HCT116 (cell line): ENCODE measurements at regions not wholly inside any gene's neighbourhood (a gene's known extent, or its start where the extent isn't known, plus 50 kb on each side); places are given as distances from the start of the nearest gene placed in this dataset.

Source experiments
- ATAC-seq: fragments of 200-7000 bp; cut with Tn5 transposase; 2 replicates; pipeline ENCODE4 v1.9.1; 2020; ENCODE audit warnings: mild to moderate bottlenecking, moderate library complexity
- BruUV-seq: library from RNA; stranded (reverse); fragments of 400-500 nt; replicated peaks from 2 replicates; lab custom pipeline; 2021; lab: Mats Ljungman, UMichigan
- CTCF ChIA-PET: fragments of 300-600 bp; sonication (Branson Sonifier 250); formaldehyde crosslinking; loops from one replicate; lab custom pipeline; 2021; ENCODE audit warnings: antibody characterized with exemption; lab: Charles Lee
- POLR2A ChIA-PET: fragments of 300-600, 350-600 bp; sonication (Branson Sonifier 250); formaldehyde crosslinking; loops from one replicate; lab custom pipeline; 2021; ENCODE audit warnings: antibody characterized with exemption; lab: Charles Lee
- RAD21 ChIA-PET, 2 experiments: fragments of 300-600 bp; sonication (Branson Sonifier 250); formaldehyde crosslinking; loops; one replicate each; lab custom pipeline; 2023; ENCODE audit warnings: low total read pairs in 2 of 2; ENCODE audit not compliant: uncharacterized antibody in 2 of 2, unreplicated experiment in 2 of 2, low non-redundant PET in 1 of 2; lab: Charles Lee
- DNase-seq: peaks from one replicate; pipeline ENCODE4 v3.0.0-alpha.2; 2010; ENCODE audit warnings: low read depth, low spot score
- H2AFZ ChIP-seq: fragments of 200-600 bp; shearing (Covaris generic), sonication (generic); 2 replicates; pipeline ENCODE4 v1.6.1; 2017; ENCODE audit warnings: low read depth, mixed run types, mixed read lengths, antibody characterized with exemption, low read length; ENCODE audit not compliant: poor library complexity, severe bottlenecking
- H3K27ac ChIP-seq: 2 replicates; pipeline ENCODE4 v1.5.1; 2012; ENCODE audit warnings: low read depth, low read length
- H3K27me3 ChIP-seq: fragments of 200-600 bp; sonication (generic); 2 replicates; pipeline ENCODE4 v1.6.1; 2016; ENCODE audit warnings: mixed run types, low read length, mixed read lengths; ENCODE audit not compliant: insufficient read depth
- H3K36me3 ChIP-seq, 2 experiments: fragments of 200-500 bp in 1 of 2; fragments of 200-600 bp in 1 of 2; sonication (Bioruptor generic) in 1 of 2; sonication (generic) in 1 of 2; 2 replicates each; pipeline versions ENCODE4 v1.5.1 to v1.6.1; 2014 to 2016; ENCODE audit warnings: low read length in 2 of 2, inconsistent platforms in 1 of 2, mixed read lengths in 1 of 2, mixed run types in 1 of 2; ENCODE audit not compliant: insufficient read depth in 2 of 2, control insufficient read depth in 1 of 2
- H3K4me1 ChIP-seq, 2 experiments: fragments of 200-600 bp in 1 of 2; sonication (generic) in 1 of 2; 2 replicates each; pipeline versions ENCODE4 v1.5.1 to v1.6.1; 2012 to 2017; ENCODE audit warnings: low read length in 2 of 2, inconsistent platforms in 1 of 2, mild to moderate bottlenecking in 1 of 2, mixed read lengths in 1 of 2, mixed run types in 1 of 2, moderate library complexity in 1 of 2; ENCODE audit not compliant: insufficient read depth in 2 of 2, control insufficient read depth in 1 of 2
- H3K4me2 ChIP-seq: fragments of 200-600 bp; sonication (generic); 2 replicates; pipeline ENCODE4 v1.6.1; 2017; ENCODE audit warnings: mixed run types, low read length, mixed read lengths
- H3K4me3 ChIP-seq, 2 experiments: fragments of 200-600 bp in 1 of 2; sonication (generic) in 1 of 2; replicated peaks in 1 of 2; 2 replicates each; pipeline ENCODE4 v1.5.1; 2011 to 2016; ENCODE audit warnings: low read length in 2 of 2, control low read depth in 1 of 2, low read depth in 1 of 2, mild to moderate bottlenecking in 1 of 2, mixed read lengths in 1 of 2, mixed run types in 1 of 2
- H3K79me2 ChIP-seq: fragments of 200-600 bp; sonication (generic); 2 replicates; pipeline ENCODE4 v1.6.1; 2017; ENCODE audit warnings: mild to moderate bottlenecking, mixed run types, low read length, moderate library complexity, mixed read lengths; ENCODE audit not compliant: insufficient read depth
- H3K9ac ChIP-seq: fragments of 200-600 bp; sonication (generic); 2 replicates; pipeline ENCODE4 v1.6.1; 2016; ENCODE audit warnings: low read length, mixed read lengths
- H3K9me2 ChIP-seq: fragments of 200-600 bp; sonication (generic), shearing (Covaris generic); 2 replicates; pipeline ENCODE4 v1.6.1; 2017; ENCODE audit warnings: mixed run types, mild to moderate bottlenecking, moderate library complexity; ENCODE audit not compliant: insufficient read depth
- H3K9me3 ChIP-seq, 2 experiments: fragments of 200-500 bp in 1 of 2; fragments of 200-600 bp in 1 of 2; sonication (Bioruptor generic) in 1 of 2; sonication (generic) in 1 of 2; 2 replicates each; pipeline ENCODE4 v1.6.1; 2014 to 2017; ENCODE audit warnings: low read length in 2 of 2, mixed read lengths in 2 of 2, inconsistent platforms in 1 of 2, low read depth in 1 of 2, mild to moderate bottlenecking in 1 of 2, mixed run types in 1 of 2, moderate library complexity in 1 of 2; ENCODE audit not compliant: control insufficient read depth in 1 of 2, insufficient read depth in 1 of 2
- H4K20me1 ChIP-seq: fragments of 200-600 bp; sonication (generic), shearing (Covaris generic); 2 replicates; pipeline ENCODE4 v1.6.1; 2017; ENCODE audit warnings: mixed run types, mild to moderate bottlenecking, moderate library complexity; ENCODE audit not compliant: insufficient read depth
- CBX3 ChIP-seq: IDR thresholded peaks from 2 replicates; pipeline ENCODE4 v1.6.1; 2012; ENCODE audit warnings: low read depth
- CTCF ChIP-seq, 3 experiments: fragments of 200-600 bp in 1 of 3; sonication (generic) in 1 of 3; IDR thresholded peaks in 2 of 3; conservative IDR thresholded peaks in 1 of 3; 2 replicates each; pipeline ENCODE4 v1.5.1; 2012 to 2017; ENCODE audit warnings: low read depth in 2 of 3, low read length in 2 of 3, antibody characterized with exemption in 1 of 3, borderline replicate concordance in 1 of 3, control low read depth in 1 of 3, mild to moderate bottlenecking in 1 of 3, mixed read lengths in 1 of 3, mixed run types in 1 of 3, moderate library complexity in 1 of 3; ENCODE audit not compliant: insufficient read depth in 1 of 3
- RAD21 ChIP-seq: IDR thresholded peaks from 2 replicates; pipeline ENCODE4 v1.6.1; 2012; ENCODE audit warnings: low read depth, mild to moderate bottlenecking
- intact Hi-C: fragments of 100-400 bp; cut with micrococcal nuclease; formaldehyde crosslinking; loops from 2 replicates; pipeline ENCODE4 v1.10.0; 2022

GRCh38 chr4:14787894-14788293, 214.4 kb upstream of the CPEB2 start:
- H3K4me2 ChIP-seq = no peak overlapping the region
- H2AFZ ChIP-seq = no peak overlapping the region
- ATAC-seq (peak; percentile 70), DNase-seq (no peak)
- no peak overlapping the region for H3K27ac ChIP-seq
- H3K9me3 ChIP-seq = no peaks in the 10 kb centered on the region
- no peaks in the 10 kb centered on the region for H3K9me2 ChIP-seq
- H4K20me1 ChIP-seq = no peaks in the 10 kb centered on the region
- TF ChIP-seq RAD21 = peak; percentile 42
- no peak for TF ChIP-seq CBX3
- TF ChIP-seq CTCF (IDR thresholded peaks at IDR 0.05 in 2 of 3, conservative IDR thresholded peaks at IDR 0.05 in 1 of 3; ENCODE audit: borderline replicate concordance in 1 of 3, insufficient read depth in 1 of 3, low read depth in 2 of 3, low read length in 2 of 3) = peak; percentile 4 to 58 (median 55); a peak in 4 of 6 replicates
- H3K4me1 ChIP-seq = no peaks in the 10 kb centered on the region
- POLR2A ChIA-PET = no interaction called here
- H3K4me3 ChIP-seq = no peak overlapping the region
- intact Hi-C loops = loop anchor here (10.0 kb wide), 1 partner anchor 1133 kb away; no protein-coding TSS in a partner anchor
- CTCF ChIA-PET = no interaction called here
- RAD21 ChIA-PET = no interaction called here
- H3K27me3 ChIP-seq = no peaks in the 10 kb centered on the region
- H3K36me3 ChIP-seq = no peaks in the 10 kb centered on the region
- BruUV-seq = no TSS peak
- no peaks in the 10 kb centered on the region for H3K79me2 ChIP-seq
- H3K9ac ChIP-seq = no peak overlapping the region

GRCh38 chr4:14790494-14790893, 211.8 kb upstream of the CPEB2 start:
- Histone ChIP-seq H3K9me3 (no peaks in the 10 kb centered on the region), H3K27me3 (no peaks in the 10 kb centered on the region), H3K27ac (no peak overlapping the region), H3K9me2 (no peaks in the 10 kb centered on the region), H3K4me3 (no peak overlapping the region), H4K20me1 (no peaks in the 10 kb centered on the region), H3K4me1 (no peaks in the 10 kb centered on the region), H3K79me2 (no peaks in the 10 kb centered on the region), H3K9ac (no peak overlapping the region), H3K4me2 (no peak overlapping the region), H3K36me3 (no peaks in the 10 kb centered on the region)
- intact Hi-C loops = no loop called here
- ChIA-PET CTCF (no interaction called here), POLR2A (no interaction called here), RAD21 (no interaction called here)
- ATAC-seq (no peak), DNase-seq (no peak)
- no peak for TF ChIP-seq CBX3
- TF ChIP-seq, all 23 proteins: peak for 0
- no TSS peak for BruUV-seq
- H2AFZ ChIP-seq = no peak overlapping the region
